HG03060 (cell line): ENCODE measurements at regions not wholly inside any gene's neighbourhood (a gene's known extent, or its start where the extent isn't known, plus 50 kb on each side); places are given as distances from the start of the nearest gene placed in this dataset.

Experiments used
- ATAC-seq: cut with Tn5 transposase; IDR thresholded peaks from one replicate; pipeline ENCODE4 v1.9.1; 2021; ENCODE audit warnings: low read depth, moderate number of reproducible peaks; ENCODE audit not compliant: unreplicated experiment

- ATAC-seq: no peak
Measured at GRCh38 chr17:63240106-63240505, 206.0 kb downstream of the CYB561 start.

DNA sequence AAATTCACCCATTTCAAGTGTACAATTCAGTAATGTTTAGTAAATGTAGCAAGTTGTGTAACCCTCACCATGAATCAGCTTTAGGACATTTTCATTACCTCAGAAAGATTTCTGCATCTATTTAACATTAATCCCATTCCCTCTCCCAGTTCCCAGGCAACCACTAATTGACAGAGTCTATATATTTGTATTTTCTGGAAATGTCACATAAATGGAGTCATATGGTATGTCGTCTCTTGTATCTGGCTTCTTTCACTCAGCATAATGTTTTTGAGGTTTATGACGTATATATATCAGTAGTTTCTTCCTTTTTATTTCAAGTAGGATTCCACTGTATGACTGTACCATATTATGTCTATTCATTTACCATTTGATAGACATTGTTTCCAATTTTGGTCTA, 199.8 kb downstream of the CYB561 start:
- ATAC-seq: no peak

- ATAC-seq: no peak
Measured at GRCh38 chr17:63247706-63248105, 198.4 kb downstream of the CYB561 start.

DNA sequence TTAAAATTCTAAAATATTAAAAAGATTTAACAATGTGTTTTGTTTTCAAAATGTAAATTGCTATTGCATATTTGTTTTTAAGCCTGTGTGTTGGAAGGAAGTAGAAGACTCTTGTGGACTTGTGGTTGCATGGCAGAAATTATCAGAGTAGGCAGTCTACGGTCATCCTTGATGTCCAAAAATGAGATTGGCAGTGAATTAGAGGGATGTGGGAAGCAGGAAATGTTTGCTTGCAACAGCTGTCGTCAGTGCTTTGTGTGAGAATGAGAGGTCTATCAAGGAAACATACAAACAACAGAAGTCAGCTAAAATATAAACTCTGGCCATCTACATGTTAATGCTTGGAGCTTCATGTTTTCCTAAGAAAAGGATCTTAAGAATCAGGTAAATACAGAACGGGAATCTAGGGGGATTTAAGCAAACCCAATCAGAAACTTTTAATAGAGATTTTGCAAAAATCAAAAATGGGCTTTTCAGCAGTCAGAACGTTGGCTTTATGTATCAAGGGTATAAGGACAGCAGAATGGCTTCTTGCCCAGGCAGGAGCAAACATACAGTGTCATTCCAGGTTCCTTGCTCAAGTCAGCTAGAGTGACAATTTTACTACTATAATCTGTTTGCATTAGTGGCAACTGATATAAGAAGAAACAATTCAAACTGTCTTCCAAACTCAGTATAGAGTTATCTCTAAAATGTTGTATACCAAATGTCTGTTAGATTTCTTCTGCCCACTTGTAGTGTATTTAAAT, 196.7 kb downstream of the CYB561 start:
- ATAC-seq: no peak

DNA sequence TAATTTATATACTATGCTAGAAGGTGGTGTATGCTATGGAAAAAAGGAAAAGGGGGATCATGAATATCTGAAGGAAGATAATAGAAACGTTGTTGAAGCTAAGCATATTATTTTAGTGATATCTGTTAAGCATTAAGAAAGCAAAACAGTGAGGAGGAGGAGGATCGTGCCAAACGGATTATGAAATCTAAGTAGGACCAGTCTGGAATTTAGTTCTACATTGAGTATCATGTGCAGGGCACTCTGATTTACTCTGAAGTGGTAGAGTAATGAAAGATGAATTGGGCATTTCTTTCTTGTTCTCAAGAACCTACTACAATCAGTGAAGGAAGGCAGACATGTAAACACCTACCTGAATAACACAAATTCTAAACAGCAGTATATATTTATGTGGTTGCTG, 195.3 kb downstream of the CYB561 start:
- ATAC-seq: no peak

DNA sequence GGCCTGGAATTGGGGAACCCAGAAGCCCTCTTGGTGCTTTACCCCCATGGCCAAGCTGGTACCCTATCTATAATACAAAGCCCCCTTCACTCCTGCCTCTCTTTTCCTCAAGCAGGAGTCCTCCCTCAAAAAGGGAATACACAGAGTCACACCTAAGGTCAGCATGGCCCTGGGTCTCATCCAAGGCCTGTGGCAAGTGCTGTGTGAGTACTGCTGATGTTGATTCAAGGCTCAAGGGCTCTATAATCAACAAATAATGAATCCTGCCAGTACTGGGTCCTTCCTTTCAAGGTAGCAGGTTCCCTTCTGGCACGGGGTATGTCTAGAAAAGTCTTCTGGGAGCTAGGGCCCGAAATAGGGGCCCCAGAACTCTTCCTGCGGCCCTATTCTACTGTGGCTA, 187.3 kb downstream of the CYB561 start:
- no peak for ATAC-seq

DNA sequence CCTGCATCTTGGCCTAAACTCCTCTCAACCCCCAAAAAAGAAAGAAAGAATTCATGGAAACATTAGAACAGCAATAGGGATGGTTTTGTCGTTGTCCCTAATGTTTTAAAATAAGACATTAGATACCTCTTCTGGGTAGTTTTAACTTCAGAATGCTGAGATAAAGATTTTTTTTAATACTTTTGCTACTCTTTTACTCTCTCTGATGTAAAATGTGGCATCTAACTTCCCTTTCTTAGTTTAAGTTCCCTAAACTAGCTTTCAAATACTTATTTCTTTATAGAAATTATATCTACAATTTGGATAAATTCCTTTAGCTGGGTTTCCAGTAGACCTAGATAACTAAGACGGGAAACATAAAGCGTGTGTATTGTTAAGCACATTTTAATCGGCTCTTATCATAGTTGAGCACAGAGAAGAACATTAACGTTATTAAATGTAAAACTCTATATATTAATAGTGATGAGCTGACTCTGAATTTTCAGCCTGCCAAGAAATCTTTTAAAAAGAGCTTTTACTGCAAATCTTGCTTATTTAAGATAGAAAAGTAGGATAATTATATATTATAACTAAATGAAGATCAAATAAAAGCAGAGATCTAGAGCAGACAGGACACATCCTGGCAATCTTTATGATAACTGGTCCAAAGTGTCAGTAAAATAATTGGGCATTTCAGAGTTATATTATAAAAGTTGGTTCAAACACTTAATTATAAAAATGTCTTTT, 183.2 kb downstream of the CYB561 start:
- no peak for ATAC-seq

GRCh38 chr17:63265526-63265925, 180.6 kb downstream of the CYB561 start:
- no peak for ATAC-seq

DNA sequence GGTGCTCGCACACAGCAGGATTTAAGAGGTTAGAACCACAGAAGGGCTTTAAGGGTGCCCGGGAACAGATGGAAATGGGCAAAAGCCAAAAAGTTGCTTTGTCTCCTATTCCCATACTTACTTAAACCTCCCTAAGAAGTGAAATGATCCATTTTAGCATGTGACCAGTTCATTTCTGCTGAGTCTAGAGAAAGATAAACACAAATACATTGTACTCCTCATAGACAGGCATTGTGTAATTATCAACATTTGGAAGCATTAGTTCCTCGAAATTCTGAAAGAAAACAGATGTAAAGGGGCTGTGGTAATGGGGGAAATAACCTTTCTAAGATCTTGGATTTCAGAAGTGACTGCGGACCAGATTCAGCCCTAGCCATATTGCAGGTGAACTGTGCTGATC, 178.3 kb downstream of the CYB561 start:
- ATAC-seq: no peak

GRCh38 chr17:63268827-63269226, 177.3 kb downstream of the CYB561 start:
- ATAC-seq: no peak

- no peak for ATAC-seq
Measured at GRCh38 chr17:63270610-63271009, 175.5 kb downstream of the CYB561 start.

- ATAC-seq: no peak
Measured at GRCh38 chr17:63274146-63274545, 172.0 kb downstream of the CYB561 start.

DNA sequence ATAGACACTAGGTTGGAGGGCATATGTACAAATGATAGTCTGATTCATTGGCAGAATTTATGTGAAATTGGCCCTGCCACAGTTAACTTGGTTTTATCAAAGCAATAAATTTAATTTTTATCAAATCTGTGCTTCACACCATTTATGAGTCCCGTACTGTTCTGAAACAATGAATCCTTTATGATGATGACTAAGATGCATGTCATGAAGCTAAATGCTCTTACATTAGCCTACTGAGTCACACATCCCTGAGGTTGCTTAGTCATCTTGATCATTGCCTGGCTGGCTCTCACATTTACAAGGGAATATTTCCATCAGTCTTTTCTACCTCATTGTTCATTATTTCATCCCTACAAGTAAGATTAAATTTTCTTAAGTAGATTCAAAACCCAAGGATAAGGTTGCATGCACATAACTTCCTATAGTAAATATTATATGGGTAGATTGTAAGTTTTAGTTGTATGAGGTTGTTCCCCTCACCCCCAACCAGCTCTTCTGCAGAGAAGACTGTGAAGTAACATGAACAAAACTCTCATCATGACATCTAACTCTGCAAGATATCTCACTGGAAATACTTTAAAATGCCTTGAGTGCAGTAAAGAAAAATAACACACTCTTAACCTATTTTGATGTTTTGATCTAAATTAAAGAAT, 170.7 kb downstream of the CYB561 start:
- no peak for ATAC-seq

- no peak for ATAC-seq
Measured at GRCh38 chr17:63275971-63276745, 169.9 kb downstream of the CYB561 start.

DNA sequence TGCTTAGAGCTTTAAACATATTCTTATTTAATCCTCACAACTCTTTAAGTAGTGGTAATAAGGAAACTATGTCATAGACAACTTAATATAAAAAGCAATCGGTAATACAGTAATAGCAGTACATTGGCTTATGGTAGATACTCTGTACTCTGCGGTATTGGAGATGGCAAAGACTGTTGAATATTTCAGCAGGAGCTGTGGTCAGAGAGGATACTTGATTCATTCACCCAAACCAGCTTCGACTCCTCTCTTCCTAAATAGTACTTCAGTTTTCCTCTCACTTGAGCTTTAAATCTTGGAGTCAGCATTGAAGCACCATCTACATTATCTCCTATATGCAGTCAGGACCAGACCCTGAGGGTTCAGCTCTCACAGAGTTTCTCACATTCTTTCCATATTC, 169.3 kb downstream of the CYB561 start:
- no peak for ATAC-seq

DNA sequence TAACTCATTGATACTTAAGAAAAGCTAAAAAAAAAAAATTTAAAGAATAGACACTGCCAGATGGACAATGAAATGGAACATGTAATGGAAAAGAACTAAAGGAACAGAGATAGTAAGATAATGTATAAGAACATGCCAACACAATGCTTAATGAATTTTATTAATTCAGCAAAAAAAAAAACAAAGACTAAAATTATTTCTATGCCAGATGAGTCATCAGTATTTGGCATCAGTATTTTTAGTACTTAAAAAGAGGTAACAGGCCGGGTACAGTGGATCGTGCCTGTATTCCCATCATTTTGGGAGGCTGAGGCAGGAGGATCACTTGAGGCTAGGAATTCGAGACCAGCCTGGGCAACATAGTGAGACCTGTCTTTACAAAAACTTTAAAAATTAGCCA, 168.5 kb downstream of the CYB561 start:
- ATAC-seq: no peak

- ATAC-seq: no peak
Measured at GRCh38 chr17:63278728-63279442, 167.2 kb downstream of the CYB561 start.

GRCh38 chr17:63279498-63280230, 166.4 kb downstream of the CYB561 start:
- no peak for ATAC-seq

DNA sequence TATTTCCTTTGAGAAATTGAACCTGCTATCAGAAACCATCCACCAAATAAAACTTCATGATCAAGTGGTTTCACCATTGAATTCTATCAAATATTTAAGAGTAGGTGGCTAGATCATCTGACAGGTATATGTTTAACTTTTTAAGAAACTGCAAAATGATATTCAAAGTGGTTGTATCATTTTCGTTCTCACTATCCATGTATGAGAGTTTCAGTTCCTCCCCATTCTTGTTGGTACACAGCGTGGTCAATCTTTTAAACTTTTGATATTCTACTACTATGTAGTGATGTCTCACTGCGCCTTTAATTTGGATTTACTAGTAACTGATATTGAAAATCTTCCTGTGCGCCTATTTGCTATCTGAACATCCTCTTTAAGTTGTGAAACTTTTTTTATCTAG, 163.7 kb downstream of the CYB561 start:
- peak; percentile 69 for ATAC-seq

DNA sequence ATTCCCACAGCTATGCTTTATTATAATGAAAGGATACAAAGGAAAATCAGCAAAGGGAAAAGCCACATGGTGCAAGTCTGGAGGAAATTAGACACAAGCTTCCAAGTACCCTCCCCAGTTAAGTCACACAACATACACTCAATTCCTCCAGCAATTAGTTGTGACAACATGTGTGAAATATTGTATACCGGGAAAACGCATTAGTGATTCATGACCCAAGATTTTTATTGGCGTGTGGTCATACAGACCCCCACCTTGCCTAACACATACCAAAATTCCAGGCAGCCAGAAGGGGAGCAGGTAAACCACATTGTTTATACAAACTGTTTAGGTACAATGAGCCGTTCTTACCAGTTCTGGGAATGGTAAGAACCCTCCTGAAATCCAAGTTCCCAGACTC, 160.6 kb downstream of the CYB561 start:
- ATAC-seq: no peak
